Heart left ventricle (tissue), 13 donors: ENCODE measurements at regions not wholly inside any gene's neighbourhood (a gene's known extent, or its start where the extent isn't known, plus 50 kb on each side); places are given as distances from the start of the nearest gene placed in this dataset.

Source experiments
- CTCF ChIP-seq, 12 donors: fragments of 200-600 bp; sonication (generic) in 4 of 12; IDR thresholded peaks; one replicate each; pipeline versions ENCODE4 v1.5.0 to v1.8.0; 2018 to 2022; ENCODE audit warnings: antibody characterized with exemption in 12 of 12, mild to moderate bottlenecking in 5 of 12
- POLR2A ChIP-seq, 2 donors: fragments of 450-650 bp; IDR thresholded peaks; one replicate each; pipeline ENCODE4 v1.6.1; 2017; ENCODE audit warnings: antibody characterized with exemption in 2 of 2, mild to moderate bottlenecking in 2 of 2, moderate library complexity in 2 of 2
- donor health status: ischemic (EF 13 %, LVEDD 7.1; RV severe dilation, severe dysfunction).
- donor health status: DM: no; HTN: yes; CAD: no.
- donor health status: DM: no; HTN: no; CAD: no.
- donor health status: ischemic (EF 25% LVEDD 6.9; RV normal size, moderate dysfunction).
- donor health status: ischemic (EF 25% LVEDD 5.7; RV mildly dilated, moderate dysfunction).
- donor health status: ischemic (EF 35%, LVEDD 5.7; RV mildly dilated, moderate dysfunction).
- donor health status: nonischemic (EF 11% LVEDD 7.7; RV severe dilation, severe dysfunction).
- donor health status: DM: yes; HTN: yes; CAD: no.
- donor health status: PGD.
- donor health status: ischemic (EF 29% LVEDD 5.4; RV normal size, mild dysfunction).
- donor health status: nonischemic (EF 23%, LVEDD 6.1; RV moderate dilation, normal function).

GRCh38 chr12:87518481-87518880 lies 510.7 kb downstream of the C12orf50 start:
- TF ChIP-seq CTCF (IDR thresholded peaks at IDR 0.05) (no peak), POLR2A (IDR thresholded peaks at IDR 0.05) (no peak)
